Hepatocyte (in vitro differentiated cells): ENCODE measurements at regions not wholly inside any gene's neighbourhood (a gene's known extent, or its start where the extent isn't known, plus 50 kb on each side); places are given as distances from the start of the nearest gene placed in this dataset.

ENCODE experiments used
- EZH2 ChIP-seq: fragments of 200-600 bp; sonication (generic); IDR thresholded peaks from 2 replicates; pipeline ENCODE4 v1.6.1; 2016; ENCODE audit warnings: antibody characterized with exemption, mild to moderate bottlenecking, borderline replicate concordance
- EZH2phosphoT487 ChIP-seq: fragments of 200-600 bp; sonication (generic); IDR thresholded peaks from one replicate; pipeline ENCODE4 v1.6.1; 2018; ENCODE audit warnings: antibody characterized with exemption, mild to moderate bottlenecking, low read depth, moderate library complexity; ENCODE audit not compliant: unreplicated experiment, severe bottlenecking
- TF ChIP-seq, protein P1 (sequence below): fragments of 200-600 bp; sonication (generic); IDR thresholded peaks from 2 replicates; pipeline ENCODE4 v1.5.1; 2016; ENCODE audit warnings: antibody characterized with exemption, mild to moderate bottlenecking; ENCODE audit not compliant: poor library complexity

DNA sequence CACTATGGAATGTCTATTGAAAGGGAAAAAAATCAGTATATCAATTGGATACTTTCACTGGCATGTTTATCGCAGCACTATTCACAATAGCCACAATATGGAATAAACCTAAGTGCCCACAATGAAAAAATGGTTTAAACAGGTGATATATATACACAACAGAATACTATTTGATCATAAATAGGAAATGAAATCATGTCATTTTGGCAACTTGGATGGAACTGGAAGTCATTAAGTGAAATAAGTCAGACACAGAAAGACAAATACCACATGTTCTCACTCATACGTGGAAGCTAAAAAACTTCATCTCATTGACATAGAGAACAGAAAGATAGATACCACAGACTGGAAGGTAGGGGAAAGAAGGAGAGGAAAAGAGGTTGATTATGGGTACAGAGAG, 471.6 kb upstream of the FTMT start:
- TF ChIP-seq, protein P1, sequence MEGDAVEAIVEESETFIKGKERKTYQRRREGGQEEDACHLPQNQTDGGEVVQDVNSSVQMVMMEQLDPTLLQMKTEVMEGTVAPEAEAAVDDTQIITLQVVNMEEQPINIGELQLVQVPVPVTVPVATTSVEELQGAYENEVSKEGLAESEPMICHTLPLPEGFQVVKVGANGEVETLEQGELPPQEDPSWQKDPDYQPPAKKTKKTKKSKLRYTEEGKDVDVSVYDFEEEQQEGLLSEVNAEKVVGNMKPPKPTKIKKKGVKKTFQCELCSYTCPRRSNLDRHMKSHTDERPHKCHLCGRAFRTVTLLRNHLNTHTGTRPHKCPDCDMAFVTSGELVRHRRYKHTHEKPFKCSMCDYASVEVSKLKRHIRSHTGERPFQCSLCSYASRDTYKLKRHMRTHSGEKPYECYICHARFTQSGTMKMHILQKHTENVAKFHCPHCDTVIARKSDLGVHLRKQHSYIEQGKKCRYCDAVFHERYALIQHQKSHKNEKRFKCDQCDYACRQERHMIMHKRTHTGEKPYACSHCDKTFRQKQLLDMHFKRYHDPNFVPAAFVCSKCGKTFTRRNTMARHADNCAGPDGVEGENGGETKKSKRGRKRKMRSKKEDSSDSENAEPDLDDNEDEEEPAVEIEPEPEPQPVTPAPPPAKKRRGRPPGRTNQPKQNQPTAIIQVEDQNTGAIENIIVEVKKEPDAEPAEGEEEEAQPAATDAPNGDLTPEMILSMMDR: no peak
- TF ChIP-seq EZH2 (no peak), EZH2phosphoT487 (no peak)
